B cell (primary cell): ENCODE measurements at regions not wholly inside any gene's neighbourhood (a gene's known extent, or its start where the extent isn't known, plus 50 kb on each side); places are given as distances from the start of the nearest gene placed in this dataset.

ENCODE experiments used
- ATAC-seq: fragments of 200-7000 bp; cut with Tn5 transposase; one replicate; pipeline ENCODE4 v1.10.0; 2021; ENCODE audit warnings: low read depth, mild to moderate bottlenecking, moderate number of reproducible peaks, moderate library complexity
- CTCF ChIA-PET: fragments of 350-600 bp; sonication (Branson Sonifier 250); formaldehyde crosslinking; loops from one replicate; lab custom pipeline; 2021; ENCODE audit warnings: antibody characterized with exemption, inconsistent platforms; lab: Charles Lee
- POLR2A ChIA-PET: fragments of 350-600 bp; sonication (Branson Sonifier 250); formaldehyde crosslinking; loops from one replicate; lab custom pipeline; 2021; ENCODE audit warnings: antibody characterized with exemption; lab: Charles Lee
- DNase-seq: peaks from one replicate; pipeline ENCODE4 v3.0.0; 2013
- H2AFZ ChIP-seq: 2 replicates; pipeline ENCODE4 v1.6.1; 2012; ENCODE audit warnings: mild to moderate bottlenecking, low read depth, low read length; ENCODE audit not compliant: insufficient read depth, poor library complexity, severe bottlenecking
- H3K27ac ChIP-seq, 2 donors: 1 replicate in 1 of 2; 2 replicates in 1 of 2; pipeline ENCODE4 v1.5.1; 2012 to 2013; ENCODE audit warnings: low read length in 2 of 2, mild to moderate bottlenecking in 2 of 2, moderate library complexity in 1 of 2
- H3K27me3 ChIP-seq, 4 experiments: fragments of 200-600 bp in 1 of 4; sonication (generic) in 1 of 4; replicated peaks in 1 of 4; 1 replicate in 2 of 4; 2 replicates in 2 of 4; pipeline versions ENCODE4 v1.6.1 to v1.7.0; 2013 to 2016; ENCODE audit warnings: low read length in 3 of 4, mild to moderate bottlenecking in 2 of 4, mixed read lengths in 1 of 4, moderate library complexity in 1 of 4; ENCODE audit not compliant: insufficient read depth in 4 of 4, control insufficient read depth in 3 of 4; ENCODE audit errors: control extremely low read depth in 1 of 4
- H3K36me3 ChIP-seq, 2 experiments: replicated peaks in 1 of 2; 1 replicate in 1 of 2; 2 replicates in 1 of 2; pipeline versions ENCODE4 v1.6.1 to v1.7.1; 2013; ENCODE audit warnings: low read length in 1 of 2; ENCODE audit not compliant: insufficient read depth in 2 of 2, control insufficient read depth in 1 of 2; ENCODE audit errors: control extremely low read depth in 1 of 2, extremely low read depth in 1 of 2
- H3K4me1 ChIP-seq, 2 donors: fragments of 200-600 bp in 1 of 2; sonication (generic) in 1 of 2; 1 replicate in 1 of 2; 2 replicates in 1 of 2; pipeline versions ENCODE4 v1.5.1 to v1.6.1; 2013 to 2017; ENCODE audit warnings: low read length in 2 of 2; ENCODE audit not compliant: control insufficient read depth in 2 of 2, insufficient read depth in 2 of 2
- H3K4me2 ChIP-seq: replicated peaks from 2 replicates; pipeline ENCODE3; 2012; ENCODE audit warnings: mild to moderate bottlenecking, low read depth, low read length; ENCODE audit not compliant: poor library complexity, severe bottlenecking
- H3K4me3 ChIP-seq, 5 experiments: fragments of 200-600 bp in 1 of 5; sonication (generic) in 1 of 5; 1 replicate in 3 of 5; 2 replicates in 2 of 5; pipeline versions ENCODE4 v1.5.1 to v1.7.0; 2011 to 2016; ENCODE audit warnings: low read length in 4 of 5, mild to moderate bottlenecking in 4 of 5, low read depth in 2 of 5, control low read depth in 1 of 5, moderate library complexity in 1 of 5; ENCODE audit not compliant: insufficient read depth in 1 of 5; ENCODE audit errors: control extremely low read depth in 1 of 5, extremely low read depth in 1 of 5
- H3K79me2 ChIP-seq: fragments of 200-600 bp; sonication (generic); one replicate; pipeline ENCODE4 v1.6.0; 2016; ENCODE audit warnings: low read length; ENCODE audit not compliant: control insufficient read depth, insufficient read depth
- H3K9ac ChIP-seq: fragments of 200-600 bp; sonication (generic); 2 replicates; pipeline ENCODE4 v1.6.1; 2017; ENCODE audit warnings: mild to moderate bottlenecking, low read length, moderate library complexity
- H3K9me3 ChIP-seq, 3 donors: one replicate each; pipeline versions ENCODE4 v1.6.1 to v1.7.1; 2013; ENCODE audit warnings: low read length in 2 of 3; ENCODE audit not compliant: control insufficient read depth in 2 of 3, insufficient read depth in 1 of 3; ENCODE audit errors: control extremely low read depth in 1 of 3
- H4K20me1 ChIP-seq: 2 replicates; pipeline ENCODE4 v1.6.0; 2012; ENCODE audit warnings: mild to moderate bottlenecking, low read length; ENCODE audit not compliant: insufficient read depth, control insufficient read depth, poor library complexity, severe bottlenecking
- H3K27ac Mint-ChIP-seq: one replicate; pipeline ENCODE4 v1.8.0; 2021; ENCODE audit warnings: mixed read lengths
- H3K27me3 Mint-ChIP-seq: one replicate; pipeline ENCODE4 v1.8.0; 2021; ENCODE audit warnings: mixed read lengths
- H3K4me1 Mint-ChIP-seq: one replicate; pipeline ENCODE4 v1.8.0; 2021; ENCODE audit warnings: mixed read lengths
- H3K4me3 Mint-ChIP-seq: one replicate; pipeline ENCODE4 v1.8.0; 2021; ENCODE audit warnings: mixed read lengths
- H3K9me3 Mint-ChIP-seq: one replicate; pipeline ENCODE4 v1.8.0; 2022; ENCODE audit warnings: mixed read lengths; ENCODE audit not compliant: insufficient read depth
- EZH2 ChIP-seq: IDR thresholded peaks from 2 replicates; pipeline ENCODE4 v1.6.1; 2012; ENCODE audit warnings: borderline replicate concordance, low read depth, mild to moderate bottlenecking, moderate library complexity, low read length; ENCODE audit not compliant: insufficient read depth, poor library complexity, severe bottlenecking
- WGBS: methylation state at CpG from one replicate; pipeline ENCODE4 v1.1.5; 2013; ENCODE audit warnings: missing lambda C conversion rate; ENCODE audit not compliant: insufficient coverage; 5-methylcytosine and 5-hydroxymethylcytosine counted together
- intact Hi-C: fragments of 100-400 bp; cut with micrococcal nuclease; formaldehyde crosslinking; loops from one replicate; pipeline ENCODE4 v1.10.0; 2022
- TF ChIP-seq, protein P1 (sequence below): fragments of 200-600 bp; IDR thresholded peaks from one replicate; pipeline ENCODE4 v1.8.0; 2022; ENCODE audit warnings: antibody characterized with exemption, mild to moderate bottlenecking

- no peaks in the 10 kb centered on the region for H3K27me3 Mint-ChIP-seq
- Histone ChIP-seq H3K4me2 (no peak overlapping the region), H3K4me3 (no peak overlapping the region), H3K9ac (no peak overlapping the region), H4K20me1 (no peaks in the 10 kb centered on the region), H3K36me3 (no peaks in the 10 kb centered on the region), H3K27me3 (no peaks in the 10 kb centered on the region), H3K4me1 (no peaks in the 10 kb centered on the region), H3K27ac (no peak overlapping the region), H3K9me3 (no peaks in the 10 kb centered on the region), H2AFZ (no peak overlapping the region), H3K79me2 (no peaks in the 10 kb centered on the region)
- intact Hi-C loops: no loop called here
- no peak overlapping the region for H3K27ac Mint-ChIP-seq
- H3K4me3 Mint-ChIP-seq: no peak overlapping the region
- ChIA-PET CTCF (no interaction called here), POLR2A (no interaction called here)
- no CpG with 5 or more reads among the region's 3 CpGs for WGBS
- H3K4me1 Mint-ChIP-seq: no peaks in the 10 kb centered on the region
- ATAC-seq (no peak), DNase-seq (no peak)
- H3K9me3 Mint-ChIP-seq: no peaks in the 10 kb centered on the region
- no peak for TF ChIP-seq EZH2
- TF ChIP-seq, protein P1, sequence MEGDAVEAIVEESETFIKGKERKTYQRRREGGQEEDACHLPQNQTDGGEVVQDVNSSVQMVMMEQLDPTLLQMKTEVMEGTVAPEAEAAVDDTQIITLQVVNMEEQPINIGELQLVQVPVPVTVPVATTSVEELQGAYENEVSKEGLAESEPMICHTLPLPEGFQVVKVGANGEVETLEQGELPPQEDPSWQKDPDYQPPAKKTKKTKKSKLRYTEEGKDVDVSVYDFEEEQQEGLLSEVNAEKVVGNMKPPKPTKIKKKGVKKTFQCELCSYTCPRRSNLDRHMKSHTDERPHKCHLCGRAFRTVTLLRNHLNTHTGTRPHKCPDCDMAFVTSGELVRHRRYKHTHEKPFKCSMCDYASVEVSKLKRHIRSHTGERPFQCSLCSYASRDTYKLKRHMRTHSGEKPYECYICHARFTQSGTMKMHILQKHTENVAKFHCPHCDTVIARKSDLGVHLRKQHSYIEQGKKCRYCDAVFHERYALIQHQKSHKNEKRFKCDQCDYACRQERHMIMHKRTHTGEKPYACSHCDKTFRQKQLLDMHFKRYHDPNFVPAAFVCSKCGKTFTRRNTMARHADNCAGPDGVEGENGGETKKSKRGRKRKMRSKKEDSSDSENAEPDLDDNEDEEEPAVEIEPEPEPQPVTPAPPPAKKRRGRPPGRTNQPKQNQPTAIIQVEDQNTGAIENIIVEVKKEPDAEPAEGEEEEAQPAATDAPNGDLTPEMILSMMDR: no peak
Measured at GRCh38 chr6:22411376-22412105, 114.7 kb upstream of the PRL start.

DNA sequence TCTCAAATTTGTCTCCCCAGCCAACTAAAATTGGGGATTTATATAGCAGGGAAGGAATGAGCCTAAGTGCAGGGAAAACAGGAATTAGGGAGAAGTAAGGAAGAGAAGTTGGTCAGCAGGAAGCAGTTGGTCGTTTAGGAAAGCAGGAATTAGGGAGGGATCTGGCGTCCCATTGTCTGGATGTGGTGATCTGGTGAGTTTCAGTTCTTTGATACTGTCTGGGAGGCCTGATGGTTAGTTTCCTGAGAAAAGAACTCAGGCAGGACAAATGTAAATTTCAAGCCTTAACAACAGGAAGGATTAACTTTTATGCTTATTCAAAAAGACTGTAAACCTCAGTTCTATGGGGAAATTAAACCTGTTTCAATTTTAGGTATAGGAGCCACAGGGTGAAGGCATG is 116.2 kb upstream of the PRL start:
- TF ChIP-seq EZH2: no peak
- TF ChIP-seq, protein P1: no peak
- Mint-ChIP-seq H3K9me3 (no peaks in the 10 kb centered on the region), H3K4me3 (no peak overlapping the region), H3K27ac (no peak overlapping the region), H3K27me3 (no peaks in the 10 kb centered on the region), H3K4me1 (no peaks in the 10 kb centered on the region)
- Histone ChIP-seq H3K36me3 (no peaks in the 10 kb centered on the region), H3K4me1 (no peaks in the 10 kb centered on the region), H2AFZ (no peak overlapping the region), H3K4me2 (no peak overlapping the region), H3K9ac (no peak overlapping the region), H3K4me3 (no peak overlapping the region), H3K27ac (no peak overlapping the region), H3K79me2 (no peaks in the 10 kb centered on the region), H3K9me3 (no peaks in the 10 kb centered on the region), H4K20me1 (no peaks in the 10 kb centered on the region), H3K27me3 (no peaks in the 10 kb centered on the region)
- intact Hi-C loops: no loop called here
- DNase-seq (no peak), ATAC-seq (no peak)
- 50% methylated on average over 1 of the region's 2 CpGs for WGBS
- ChIA-PET POLR2A (no interaction called here), CTCF (no interaction called here)
